ENCODE measurements at regions not wholly inside any gene's neighbourhood (a gene's known extent, or its start where the extent isn't known, plus 50 kb on each side); places are given as distances from the start of the nearest gene placed in this dataset.

DNA sequence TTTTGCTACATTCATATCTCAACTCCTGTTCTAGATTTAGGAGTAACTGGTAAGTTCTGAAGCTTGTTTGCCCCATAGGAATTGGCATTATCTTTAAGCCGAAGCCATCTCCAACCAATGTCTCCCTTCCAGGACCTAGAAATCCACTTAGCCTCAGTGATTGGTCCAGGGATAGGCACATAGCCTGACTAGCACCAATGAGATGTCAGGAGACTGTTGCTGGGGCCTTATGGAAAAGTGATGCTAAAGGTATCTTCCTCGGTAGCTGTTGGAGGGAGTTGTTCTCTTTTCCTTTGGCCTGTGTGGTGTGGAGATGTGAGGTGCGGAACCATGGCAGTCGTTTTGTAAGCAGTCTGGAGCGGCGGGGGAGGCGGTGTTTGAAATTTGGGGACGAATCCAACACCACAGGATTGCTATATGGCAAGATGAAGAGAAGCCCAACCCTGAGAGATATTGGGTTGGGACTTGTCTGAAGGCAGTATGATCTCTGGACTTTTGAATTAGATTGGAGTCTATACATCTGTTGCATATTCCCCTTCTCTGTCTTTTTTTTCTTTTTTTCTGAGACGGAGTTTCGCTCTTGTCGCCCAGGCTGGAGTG is 109.8 kb upstream of the ATP6AP2 start:
- Histone ChIP-seq H3K4me3 (no peak overlapping the region), H3K36me3 (ENCODE audit: control insufficient read depth in 2 of 2, insufficient read depth in 2 of 2, low read length in 1 of 2) (no peaks in the 10 kb centered on the region), H3K4me1 (ENCODE audit: control insufficient read depth, insufficient read depth, low read length) (peaks cover 5% of the 10 kb centered on the region; the same call in 1 of the 2 replicates), H3K4me2 (ENCODE audit: control insufficient read depth, insufficient read depth) (no peak overlapping the region), H3K9ac (ENCODE audit: control insufficient read depth, insufficient read depth, low read length) (no peak overlapping the region), H4K20me1 (ENCODE audit: control insufficient read depth, insufficient read depth) (no peaks in the 10 kb centered on the region), H3K79me2 (ENCODE audit: control insufficient read depth, insufficient read depth, low read length) (no peaks in the 10 kb centered on the region), H3K27me3 (replicated peaks in 1 of 2; ENCODE audit: control insufficient read depth in 2 of 2, insufficient read depth in 2 of 2, low read length in 1 of 2) (no peaks in the 10 kb centered on the region), H2AFZ (ENCODE audit: control insufficient read depth, low read depth, low read length) (no peak overlapping the region), H3K27ac (ENCODE audit: control insufficient read depth, insufficient read depth) (no peak overlapping the region), H3K9me3 (replicated peaks; ENCODE audit: control insufficient read depth, insufficient read depth, low read length) (no peaks in the 10 kb centered on the region)
- ChIA-PET SMC1A (ENCODE audit: uncharacterized antibody, unreplicated experiment) (interaction anchor here (0.6 kb wide), 1 partner anchor 806 kb away, joined by 3 read pairs; no protein-coding TSS in a partner anchor), POLR2A (no interaction called here), RAD21 (ENCODE audit: unreplicated experiment) (no interaction called here), CTCF (no interaction called here)
- intact Hi-C loops (cut with micrococcal nuclease; ENCODE audit: unreplicated experiment) = loop anchor here (5.0 to 10.0 kb wide), 2 partner anchors 204 to 376 kb away; partner anchors contain the start of gene BCOR
- BruUV-seq (replicated peaks) = no TSS peak
- DNase-seq (ENCODE audit: low read depth, low spot score) = no peak
- WGBS (ENCODE audit: insufficient coverage, insufficient replicate concordance, low lambda C conversion rate, missing lambda C conversion rate) = 76% methylated on average over 11 of the region's 11 CpGs
- no peak for FAIRE-seq
- TF ChIP-seq NR2C2 (IDR thresholded peaks at IDR 0.05; ENCODE audit: borderline replicate concordance, control insufficient read depth, insufficient read length, low read depth) (no peak), NFYB (IDR thresholded peaks at IDR 0.05; ENCODE audit: insufficient read depth, low read depth, low read length) (peak; percentile 32; the same call in 1 of the 2 replicates), JUNB (IDR thresholded peaks at IDR 0.05) (no peak), YY1 (IDR thresholded peaks at IDR 0.05; ENCODE audit: low read depth, low read length) (no peak), RFX5 (IDR thresholded peaks at IDR 0.05; ENCODE audit: low read depth, low read length) (peak; percentile 63; the same call in 1 of the 2 replicates)
- TF ChIP-seq, protein P1, sequence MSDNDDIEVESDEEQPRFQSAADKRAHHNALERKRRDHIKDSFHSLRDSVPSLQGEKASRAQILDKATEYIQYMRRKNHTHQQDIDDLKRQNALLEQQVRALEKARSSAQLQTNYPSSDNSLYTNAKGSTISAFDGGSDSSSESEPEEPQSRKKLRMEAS (IDR thresholded peaks at IDR 0.05; ENCODE audit: low read depth, low read length) = no peak
- in situ Hi-C loops (cut with MboI) = no loop called here
- no peak for ATAC-seq

GRCh38 chrX:40469316-40469715 is 111.5 kb upstream of the ATP6AP2 start:
- WGBS (ENCODE audit: insufficient coverage, insufficient replicate concordance, low lambda C conversion rate, missing lambda C conversion rate) = 47% methylated on average over 4 of the region's 4 CpGs
- TF ChIP-seq MEF2B (IDR thresholded peaks at IDR 0.05; ENCODE audit: partially characterized antibody, poor library complexity, severe bottlenecking) = no peak
- TF ChIP-seq PBX3 (IDR thresholded peaks at IDR 0.05; ENCODE audit: insufficient replicate concordance, low read depth, low read length) = no peak
- no peak for TF ChIP-seq ZBED1 (IDR thresholded peaks at IDR 0.05; ENCODE audit: borderline replicate concordance)
- TF ChIP-seq, protein P2, sequence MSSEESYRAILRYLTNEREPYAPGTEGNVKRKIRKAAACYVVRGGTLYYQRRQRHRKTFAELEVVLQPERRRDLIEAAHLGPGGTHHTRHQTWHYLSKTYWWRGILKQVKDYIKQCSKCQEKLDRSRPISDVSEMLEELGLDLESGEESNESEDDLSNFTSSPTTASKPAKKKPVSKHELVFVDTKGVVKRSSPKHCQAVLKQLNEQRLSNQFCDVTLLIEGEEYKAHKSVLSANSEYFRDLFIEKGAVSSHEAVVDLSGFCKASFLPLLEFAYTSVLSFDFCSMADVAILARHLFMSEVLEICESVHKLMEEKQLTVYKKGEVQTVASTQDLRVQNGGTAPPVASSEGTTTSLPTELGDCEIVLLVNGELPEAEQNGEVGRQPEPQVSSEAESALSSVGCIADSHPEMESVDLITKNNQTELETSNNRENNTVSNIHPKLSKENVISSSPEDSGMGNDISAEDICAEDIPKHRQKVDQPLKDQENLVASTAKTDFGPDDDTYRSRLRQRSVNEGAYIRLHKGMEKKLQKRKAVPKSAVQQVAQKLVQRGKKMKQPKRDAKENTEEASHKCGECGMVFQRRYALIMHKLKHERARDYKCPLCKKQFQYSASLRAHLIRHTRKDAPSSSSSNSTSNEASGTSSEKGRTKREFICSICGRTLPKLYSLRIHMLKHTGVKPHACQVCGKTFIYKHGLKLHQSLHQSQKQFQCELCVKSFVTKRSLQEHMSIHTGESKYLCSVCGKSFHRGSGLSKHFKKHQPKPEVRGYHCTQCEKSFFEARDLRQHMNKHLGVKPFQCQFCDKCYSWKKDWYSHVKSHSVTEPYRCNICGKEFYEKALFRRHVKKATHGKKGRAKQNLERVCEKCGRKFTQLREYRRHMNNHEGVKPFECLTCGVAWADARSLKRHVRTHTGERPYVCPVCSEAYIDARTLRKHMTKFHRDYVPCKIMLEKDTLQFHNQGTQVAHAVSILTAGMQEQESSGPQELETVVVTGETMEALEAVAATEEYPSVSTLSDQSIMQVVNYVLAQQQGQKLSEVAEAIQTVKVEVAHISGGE (CRISPR knock-in tag; IDR thresholded peaks at IDR 0.05) = no peak

More at GRCh38 chrX:40469316-40469715, 111.5 kb upstream of the ATP6AP2 start:
- H3K79me2 ChIP-seq (ENCODE audit: control insufficient read depth, insufficient read depth, low read length) = no peaks in the 10 kb centered on the region
- H3K36me3 ChIP-seq (ENCODE audit: control insufficient read depth in 2 of 2, insufficient read depth in 2 of 2, low read length in 1 of 2) = no peaks in the 10 kb centered on the region
- DNase-seq (ENCODE audit: low read depth, low spot score) (no peak), FAIRE-seq (no peak), ATAC-seq (no peak)
- H4K20me1 ChIP-seq (ENCODE audit: control insufficient read depth, insufficient read depth) = no peaks in the 10 kb centered on the region
- ChIA-PET SMC1A (ENCODE audit: uncharacterized antibody, unreplicated experiment) (interaction anchor here (0.6 to 1.2 kb wide), 2 partner anchors 615 to 1208 kb away, joined by 3 read pairs; no protein-coding TSS in a partner anchor), RAD21 (ENCODE audit: unreplicated experiment) (interaction anchor here (1.0 to 1.1 kb wide), 2 partner anchors 201 to 655 kb away, joined by 3 to 8 read pairs; no protein-coding TSS in a partner anchor), POLR2A (no interaction called here), CTCF (interaction anchor here (0.7 to 1.9 kb wide), 2 partner anchors 655 to 738 kb away, joined by 4 to 19 read pairs; no protein-coding TSS in a partner anchor)
- no TSS peak for BruUV-seq (replicated peaks)
- no peak overlapping the region for H3K9ac ChIP-seq (ENCODE audit: control insufficient read depth, insufficient read depth, low read length)
- intact Hi-C loops (cut with micrococcal nuclease; ENCODE audit: unreplicated experiment) (loop anchor here (2.0 to 10.0 kb wide), 4 partner anchors 152 to 735 kb away; no protein-coding TSS in a partner anchor), in situ Hi-C loops (cut with MboI) (no loop called here)
- H3K4me1 ChIP-seq (ENCODE audit: control insufficient read depth, insufficient read depth, low read length) = peaks cover 5% of the 10 kb centered on the region; the same call in 1 of the 2 replicates
- no peak overlapping the region for H3K4me3 ChIP-seq
- H2AFZ ChIP-seq (ENCODE audit: control insufficient read depth, low read depth, low read length) = no peak overlapping the region
- H3K27ac ChIP-seq (ENCODE audit: control insufficient read depth, insufficient read depth) = no peak overlapping the region
- no peaks in the 10 kb centered on the region; the same call in 2 of the 3 replicates for H3K9me3 ChIP-seq (replicated peaks; ENCODE audit: control insufficient read depth, insufficient read depth, low read length)
- H3K27me3 ChIP-seq (replicated peaks in 1 of 2; ENCODE audit: control insufficient read depth in 2 of 2, insufficient read depth in 2 of 2, low read length in 1 of 2) = no peaks in the 10 kb centered on the region
- H3K4me2 ChIP-seq (ENCODE audit: control insufficient read depth, insufficient read depth) = no peak overlapping the region
